HG03060 (cell line): ENCODE measurements at regions not wholly inside any gene's neighbourhood (a gene's known extent, or its start where the extent isn't known, plus 50 kb on each side); places are given as distances from the start of the nearest gene placed in this dataset.

Experiments
- ATAC-seq: cut with Tn5 transposase; IDR thresholded peaks from one replicate; pipeline ENCODE4 v1.9.1; 2021; ENCODE audit warnings: low read depth, moderate number of reproducible peaks; ENCODE audit not compliant: unreplicated experiment

GRCh38 chr12:62123721-62124203, 136.4 kb upstream of the USP15 start:
- no peak for ATAC-seq

GRCh38 chr12:62127516-62127915, 132.7 kb upstream of the USP15 start:
- no peak for ATAC-seq

- ATAC-seq: no peak
Measured at GRCh38 chr12:62128175-62128975, 131.8 kb upstream of the USP15 start.

- ATAC-seq: no peak
Measured at GRCh38 chr12:62129291-62129690, 130.9 kb upstream of the USP15 start.

- no peak for ATAC-seq
Measured at GRCh38 chr12:62130402-62130801, 129.8 kb upstream of the USP15 start.

GRCh38 chr12:62130834-62131552, 129.2 kb upstream of the USP15 start:
- no peak for ATAC-seq

- no peak for ATAC-seq
Measured at GRCh38 chr12:62133440-62133839, 126.8 kb upstream of the USP15 start.

GRCh38 chr12:62135553-62136200, 124.5 kb upstream of the USP15 start:
- no peak for ATAC-seq

GRCh38 chr12:62136496-62136895, 123.7 kb upstream of the USP15 start:
- no peak for ATAC-seq

- no peak for ATAC-seq
Measured at GRCh38 chr12:62138527-62138926, 121.7 kb upstream of the USP15 start.

GRCh38 chr12:62146318-62146717, 113.9 kb upstream of the USP15 start:
- no peak for ATAC-seq

- ATAC-seq: no peak
Measured at GRCh38 chr12:62158013-62158412, 102.2 kb upstream of the USP15 start.

GRCh38 chr12:62158461-62159360, 101.5 kb upstream of the USP15 start:
- no peak for ATAC-seq

GRCh38 chr12:62162214-62162613, 98.0 kb upstream of the USP15 start:
- ATAC-seq: no peak

GRCh38 chr12:62163368-62163767, 96.8 kb upstream of the USP15 start:
- ATAC-seq: no peak

- ATAC-seq: no peak
Measured at GRCh38 chr12:62164036-62164435, 96.2 kb upstream of the USP15 start.

GRCh38 chr12:62166525-62166924, 93.7 kb upstream of the USP15 start:
- ATAC-seq: no peak

- no peak for ATAC-seq
Measured at GRCh38 chr12:62168411-62168810, 91.8 kb upstream of the USP15 start.

- ATAC-seq: no peak
Measured at GRCh38 chr12:62170241-62170640, 90.0 kb upstream of the USP15 start.
